ENCODE measurements at regions not wholly inside any gene's neighbourhood (a gene's known extent, or its start where the extent isn't known, plus 50 kb on each side); places are given as distances from the start of the nearest gene placed in this dataset.

GRCh38 chr2:106299696-106300095 lies 105.6 kb upstream of the UXS1 start (continued):
- TF ChIP-seq HMGXB4 (CRISPR knock-in tag; IDR thresholded peaks at IDR 0.05) (no peak), NFATC4 (CRISPR knock-in tag; IDR thresholded peaks at IDR 0.05) (no peak), TP53 (CRISPR knock-in tag; IDR thresholded peaks at IDR 0.05) (no peak), STAT6 (CRISPR knock-in tag; conservative IDR thresholded peaks at IDR 0.05; ENCODE audit: low read depth) (no peak), NFE2L1 (CRISPR knock-in tag; IDR thresholded peaks at IDR 0.05) (no peak), MLX (CRISPR knock-in tag; IDR thresholded peaks at IDR 0.05) (no peak), E2F1 (CRISPR knock-in tag; IDR thresholded peaks at IDR 0.05) (no peak), SMAD3 (CRISPR knock-in tag; IDR thresholded peaks at IDR 0.05; ENCODE audit: borderline replicate concordance) (no peak), CTCF (IDR thresholded peaks at IDR 0.05) (no peak)

- no peak overlapping the region for H3K4me3 Mint-ChIP-seq
- H3K4me1 Mint-ChIP-seq = no peaks in the 10 kb centered on the region
- ChIA-PET POLR2A (no interaction called here), CTCF (no interaction called here)
- no peaks in the 10 kb centered on the region for H3K9me3 Mint-ChIP-seq
- H3K27me3 Mint-ChIP-seq (ENCODE audit: low read depth) = no peaks in the 10 kb centered on the region
- DNase-seq (ENCODE audit: low spot score) (no peak), ATAC-seq (no peak)
- H3K36me3 Mint-ChIP-seq = no peaks in the 10 kb centered on the region
- TF ChIP-seq ZNF232 (CRISPR knock-in tag; IDR thresholded peaks at IDR 0.05) (no peak), NFATC4 (CRISPR knock-in tag; IDR thresholded peaks at IDR 0.05) (no peak), USF2 (CRISPR knock-in tag; IDR thresholded peaks at IDR 0.05) (no peak), USF1 (CRISPR knock-in tag; IDR thresholded peaks at IDR 0.05) (no peak)
- no peak overlapping the region for H3K27ac Mint-ChIP-seq
Observed at GRCh38 chr2:106296182-106296815, 102.2 kb upstream of the UXS1 start.

GRCh38 chr2:106294182-106294581 lies 100.1 kb upstream of the UXS1 start:
- TF ChIP-seq E2F4 (CRISPR knock-in tag; IDR thresholded peaks at IDR 0.05; ENCODE audit: borderline replicate concordance, low read depth) = no peak
- TF ChIP-seq NR3C1 (CRISPR knock-in tag; conservative IDR thresholded peaks at IDR 0.05; ENCODE audit: low read depth) = no peak
- TF ChIP-seq CBFB (CRISPR knock-in tag; IDR thresholded peaks at IDR 0.05; ENCODE audit: low read depth) = no peak
- no peak for TF ChIP-seq ZNF138 (CRISPR knock-in tag; conservative IDR thresholded peaks at IDR 0.05)
- Mint-ChIP-seq H3K4me1 (no peaks in the 10 kb centered on the region), H3K27ac (no peak overlapping the region), H3K27me3 (ENCODE audit: low read depth) (no peaks in the 10 kb centered on the region), H3K36me3 (no peaks in the 10 kb centered on the region), H3K9me3 (no peaks in the 10 kb centered on the region), H3K4me3 (no peak overlapping the region)
- ChIA-PET POLR2A (no interaction called here), CTCF (no interaction called here)
- DNase-seq (ENCODE audit: low spot score) (no peak), ATAC-seq (no peak)
